Stomach (tissue), 8 donors: ENCODE measurements at regions not wholly inside any gene's neighbourhood (a gene's known extent, or its start where the extent isn't known, plus 50 kb on each side); places are given as distances from the start of the nearest gene placed in this dataset.
"Not testable (repeated sequence)": the region's sequence is repeated elsewhere in the genome, so short reads cannot be mapped to it uniquely, and the experiment has no call there.

ENCODE experiments used
- DNase-seq, 2 donors: peaks; one replicate each; pipeline versions ENCODE4 v3.0.0 to v3.0.0-alpha.2; 2013 to 2019
- H3K27ac ChIP-seq, 5 donors: fragments of 200-600 bp in 4 of 5; sonication (generic) in 4 of 5; one replicate each; pipeline ENCODE4 v1.5.1; 2013 to 2019; ENCODE audit warnings: mild to moderate bottlenecking in 1 of 5, moderate library complexity in 1 of 5
- H3K27me3 ChIP-seq, 3 donors: fragments of 200-600 bp; sonication (generic); one replicate each; pipeline ENCODE4 v1.5.1; 2017 to 2019; ENCODE audit warnings: mixed run types in 1 of 3
- H3K36me3 ChIP-seq, 4 donors: fragments of 200-600 bp; sonication (generic); 1 replicate in 3 of 4; 2 replicates in 1 of 4; pipeline ENCODE4 v1.5.1; 2016 to 2019
- H3K4me1 ChIP-seq, 4 donors: fragments of 200-600 bp; sonication (generic); one replicate each; pipeline ENCODE4 v1.5.1; 2016 to 2019
- H3K4me3 ChIP-seq, 4 donors: fragments of 200-600 bp; sonication (generic) in 3 of 4; one replicate each; pipeline ENCODE4 v1.5.1; 2016 to 2019; ENCODE audit warnings: mild to moderate bottlenecking in 1 of 4
- H3K9me3 ChIP-seq, 4 donors: fragments of 200-600 bp; sonication (generic); one replicate each; pipeline ENCODE4 v1.5.1; 2016 to 2019
- EP300 ChIP-seq: sonication (generic); formaldehyde crosslinking; IDR thresholded peaks from one replicate; pipeline ENCODE4 v1.6.1; 2017; ENCODE audit warnings: antibody characterized with exemption
- POLR2A ChIP-seq, 4 donors: fragments of 450-650 bp; IDR thresholded peaks; one replicate each; pipeline ENCODE4 v1.6.1; 2016; ENCODE audit warnings: antibody characterized with exemption in 4 of 4, control low read depth in 2 of 4, mild to moderate bottlenecking in 1 of 4, moderate library complexity in 1 of 4
- POLR2AphosphoS5 ChIP-seq, 3 donors: sonication (generic); formaldehyde crosslinking; IDR thresholded peaks; one replicate each; pipeline ENCODE4 v1.6.1; 2016; ENCODE audit warnings: antibody characterized with exemption in 3 of 3
- WGBS, 5 donors: extraction: QIAGEN DNeasy Blood & Tissue Kit in 3 of 5; methylation state at CpG; one replicate each; pipeline versions ENCODE4 v1.1.5 to v1.1.7; 2013 to 2018; 5-methylcytosine and 5-hydroxymethylcytosine counted together
- intact Hi-C: fragments of 100-400 bp; cut with DNase I; formaldehyde crosslinking; loops from one replicate; pipeline ENCODE4 v1.15.1; 2023; ENCODE audit warnings: low total_unique reads
- TF ChIP-seq, protein P1 (sequence below), 7 experiments: fragments of 450-650 bp in 4 of 7; fragments of 200-600 bp in 3 of 7; sonication (generic) in 3 of 7; IDR thresholded peaks; one replicate each; pipeline ENCODE4 v1.5.1; 2016 to 2019; ENCODE audit warnings: antibody characterized with exemption in 7 of 7, control low read depth in 2 of 7, mild to moderate bottlenecking in 1 of 7
- donor health status: healthy with polysubstance abuse.
- donor health status: Bipolar disorder and iron deficiency.
- donor health status: healthy.

DNA sequence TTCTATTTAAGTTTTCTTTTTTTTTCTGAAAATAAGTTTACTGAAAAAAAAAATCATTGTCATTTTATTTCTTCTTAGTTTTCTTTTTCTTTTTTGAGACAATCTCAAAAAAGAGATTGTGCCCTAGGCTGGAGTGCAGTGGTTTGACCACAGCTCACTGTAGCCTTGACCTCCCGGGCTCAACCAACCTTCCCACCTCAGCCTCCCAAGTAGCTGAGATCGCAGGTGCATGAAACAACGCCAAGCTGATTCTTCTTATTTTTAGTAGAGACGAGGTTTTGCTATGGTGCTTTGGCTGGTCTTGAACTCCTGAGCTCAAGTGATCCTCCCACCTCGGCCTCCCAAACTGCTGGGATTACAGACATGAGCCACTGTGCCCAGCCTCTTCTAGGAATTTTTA lies 65.7 kb upstream of the OSTN start:
- no peak overlapping the region for H3K27ac ChIP-seq
- WGBS, 5 donors: 87 to 99% (median 94%) methylated on average over 5 of the region's 5 CpGs
- no peak overlapping the region for H3K4me3 ChIP-seq
- H3K36me3 ChIP-seq: no peaks in the 10 kb centered on the region
- no peaks in the 10 kb centered on the region for H3K9me3 ChIP-seq
- no peaks in the 10 kb centered on the region for H3K27me3 ChIP-seq
- intact Hi-C loops: no loop called here
- TF ChIP-seq, protein P1, sequence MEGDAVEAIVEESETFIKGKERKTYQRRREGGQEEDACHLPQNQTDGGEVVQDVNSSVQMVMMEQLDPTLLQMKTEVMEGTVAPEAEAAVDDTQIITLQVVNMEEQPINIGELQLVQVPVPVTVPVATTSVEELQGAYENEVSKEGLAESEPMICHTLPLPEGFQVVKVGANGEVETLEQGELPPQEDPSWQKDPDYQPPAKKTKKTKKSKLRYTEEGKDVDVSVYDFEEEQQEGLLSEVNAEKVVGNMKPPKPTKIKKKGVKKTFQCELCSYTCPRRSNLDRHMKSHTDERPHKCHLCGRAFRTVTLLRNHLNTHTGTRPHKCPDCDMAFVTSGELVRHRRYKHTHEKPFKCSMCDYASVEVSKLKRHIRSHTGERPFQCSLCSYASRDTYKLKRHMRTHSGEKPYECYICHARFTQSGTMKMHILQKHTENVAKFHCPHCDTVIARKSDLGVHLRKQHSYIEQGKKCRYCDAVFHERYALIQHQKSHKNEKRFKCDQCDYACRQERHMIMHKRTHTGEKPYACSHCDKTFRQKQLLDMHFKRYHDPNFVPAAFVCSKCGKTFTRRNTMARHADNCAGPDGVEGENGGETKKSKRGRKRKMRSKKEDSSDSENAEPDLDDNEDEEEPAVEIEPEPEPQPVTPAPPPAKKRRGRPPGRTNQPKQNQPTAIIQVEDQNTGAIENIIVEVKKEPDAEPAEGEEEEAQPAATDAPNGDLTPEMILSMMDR (IDR thresholded peaks at IDR 0.05): no peak
- TF ChIP-seq POLR2A (IDR thresholded peaks at IDR 0.05) (no peak), EP300 (no peak)
- DNase-seq: no peak
- H3K4me1 ChIP-seq: no peaks in the 10 kb centered on the region

DNA sequence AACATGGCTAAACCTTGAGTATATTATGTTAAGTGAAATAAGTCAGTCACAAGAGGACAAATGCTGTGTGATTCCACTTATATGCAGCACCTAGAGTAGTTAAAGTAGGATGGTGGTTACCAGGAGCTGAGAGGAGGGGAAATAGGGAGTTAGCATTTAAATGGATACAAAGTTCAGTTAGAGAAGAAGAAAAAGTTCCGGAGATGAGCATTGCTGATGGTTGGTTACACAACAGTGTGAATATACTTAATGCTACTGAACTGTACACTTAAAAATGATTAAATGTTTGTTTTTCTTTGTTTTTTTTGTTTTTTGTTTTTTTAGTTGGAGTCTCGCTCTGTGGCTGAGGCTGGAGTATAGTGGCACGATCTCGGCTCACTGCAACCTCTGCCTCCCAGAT lies 67.7 kb upstream of the OSTN start:
- DNase-seq: no peak
- 81 to 98% (median 94%) methylated on average over 4 of the region's 4 CpGs for WGBS, 5 donors
- Histone ChIP-seq H3K27me3 (no peaks in the 10 kb centered on the region), H3K4me1 (no peaks in the 10 kb centered on the region), H3K36me3 (no peaks in the 10 kb centered on the region), H3K4me3 (no peak overlapping the region), H3K9me3 (no peaks in the 10 kb centered on the region), H3K27ac (no peak overlapping the region)
- TF ChIP-seq EP300 (no peak), POLR2A (IDR thresholded peaks at IDR 0.05) (no peak), POLR2AphosphoS5 (IDR thresholded peaks at IDR 0.05) (no peak)
- TF ChIP-seq, protein P1 (IDR thresholded peaks at IDR 0.05): no peak
- intact Hi-C loops: no loop called here

DNA sequence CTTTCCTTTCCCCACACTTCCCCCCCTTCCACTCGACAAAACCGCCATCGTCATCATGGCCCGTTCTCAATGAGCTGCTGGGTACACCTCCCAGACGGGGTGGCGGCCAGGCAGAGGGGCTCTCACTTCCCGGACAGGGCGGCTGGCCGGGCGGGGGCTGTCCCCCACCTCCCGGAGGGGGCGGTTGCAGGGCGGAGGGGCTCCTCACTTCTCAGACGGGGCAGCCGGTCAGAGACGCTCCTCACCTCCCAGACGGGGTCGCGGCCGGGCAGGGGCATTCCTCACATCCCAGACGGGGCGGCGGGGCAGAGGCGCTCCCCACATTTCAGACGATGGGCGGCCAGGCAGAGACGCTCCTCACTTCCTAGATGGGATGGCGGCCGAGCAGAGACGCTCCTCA lies 74.2 kb upstream of the OSTN start:
- DNase-seq, intact Hi-C loops, H3K36me3 ChIP-seq: not testable (repeated sequence)

DNA sequence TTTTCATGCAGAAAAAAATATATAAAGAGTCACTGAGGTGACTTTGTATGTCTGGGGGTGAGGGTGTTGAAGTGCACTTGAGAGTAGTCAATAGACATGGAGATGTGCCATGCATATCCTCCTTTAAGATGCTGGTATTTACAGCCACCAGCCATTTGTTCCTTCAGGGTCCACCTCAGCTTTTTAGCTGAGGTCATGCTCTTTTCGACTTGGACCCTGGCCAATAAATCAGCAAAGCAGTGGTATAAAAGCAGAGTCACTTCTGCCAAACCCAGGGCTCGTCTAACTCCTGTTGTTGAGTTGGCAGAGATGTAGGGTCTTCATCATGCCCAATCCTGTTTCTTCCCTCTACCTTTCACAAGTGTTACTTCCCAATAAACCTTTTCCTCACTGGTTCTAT lies 75.1 kb upstream of the OSTN start:
- intact Hi-C loops: no loop called here
- Histone ChIP-seq H3K27ac (no peak overlapping the region), H3K36me3 (no peaks in the 10 kb centered on the region), H3K4me3 (no peak overlapping the region), H3K9me3 (no peaks in the 10 kb centered on the region), H3K27me3 (no peaks in the 10 kb centered on the region), H3K4me1 (no peaks in the 10 kb centered on the region)
- 34 to 57% (median 51%) methylated on average over 2 of the region's 2 CpGs for WGBS, 5 donors
- TF ChIP-seq, protein P1 (IDR thresholded peaks at IDR 0.05): no peak
- no peak for TF ChIP-seq POLR2A (IDR thresholded peaks at IDR 0.05)
- no peak for TF ChIP-seq POLR2AphosphoS5 (IDR thresholded peaks at IDR 0.05)
- TF ChIP-seq EP300: no peak
- DNase-seq: no peak

More for the DNA sequence above, 74.2 kb upstream of the OSTN start:
- not testable (repeated sequence) for H3K9me3 ChIP-seq, H3K27me3 ChIP-seq, H3K27ac ChIP-seq, H3K4me1 ChIP-seq, H3K4me3 ChIP-seq
- 93 to 97% (median 96%) methylated on average over 11 to 28 of the region's 30 CpGs for WGBS, 5 donors

DNA sequence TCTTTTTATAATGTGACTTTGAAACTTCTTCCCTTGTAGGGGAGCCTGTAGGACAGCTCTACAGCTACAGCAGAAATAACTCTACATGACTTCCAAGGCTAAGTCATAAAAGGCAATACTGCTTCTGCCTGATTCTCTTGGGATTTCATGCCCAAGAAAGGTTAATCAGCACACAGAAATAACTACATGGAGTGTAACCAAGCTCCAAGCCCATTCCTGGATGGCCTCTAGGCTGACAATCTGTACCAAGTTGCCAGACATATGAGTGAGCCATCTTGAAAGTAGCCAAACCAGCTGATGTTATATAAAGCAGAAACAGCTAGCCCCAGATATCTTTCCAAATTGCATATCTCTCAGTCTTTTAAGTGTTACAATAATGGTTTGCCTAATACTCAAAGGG lies 75.8 kb upstream of the OSTN start:
- H3K9me3 ChIP-seq: no peaks in the 10 kb centered on the region
- H3K36me3 ChIP-seq: no peaks in the 10 kb centered on the region
- no peaks in the 10 kb centered on the region for H3K27me3 ChIP-seq
- no peak overlapping the region for H3K27ac ChIP-seq
- no peaks in the 10 kb centered on the region for H3K4me1 ChIP-seq
- TF ChIP-seq, protein P1 (IDR thresholded peaks at IDR 0.05): no peak
- TF ChIP-seq POLR2A (IDR thresholded peaks at IDR 0.05) (no peak), POLR2AphosphoS5 (IDR thresholded peaks at IDR 0.05) (no peak), EP300 (no peak)
- H3K4me3 ChIP-seq: no peak overlapping the region
- intact Hi-C loops: no loop called here
- no peak for DNase-seq
